GM18858 (cell line): ENCODE measurements at regions not wholly inside any gene's neighbourhood (a gene's known extent, or its start where the extent isn't known, plus 50 kb on each side); places are given as distances from the start of the nearest gene placed in this dataset.
"Not testable (repeated sequence)": the region's sequence is repeated elsewhere in the genome, so short reads cannot be mapped to it uniquely, and the experiment has no call there.

Source experiments
- ATAC-seq: cut with Tn5 transposase; IDR thresholded peaks from one replicate; pipeline ENCODE4 v1.9.1; 2021; ENCODE audit not compliant: unreplicated experiment

DNA sequence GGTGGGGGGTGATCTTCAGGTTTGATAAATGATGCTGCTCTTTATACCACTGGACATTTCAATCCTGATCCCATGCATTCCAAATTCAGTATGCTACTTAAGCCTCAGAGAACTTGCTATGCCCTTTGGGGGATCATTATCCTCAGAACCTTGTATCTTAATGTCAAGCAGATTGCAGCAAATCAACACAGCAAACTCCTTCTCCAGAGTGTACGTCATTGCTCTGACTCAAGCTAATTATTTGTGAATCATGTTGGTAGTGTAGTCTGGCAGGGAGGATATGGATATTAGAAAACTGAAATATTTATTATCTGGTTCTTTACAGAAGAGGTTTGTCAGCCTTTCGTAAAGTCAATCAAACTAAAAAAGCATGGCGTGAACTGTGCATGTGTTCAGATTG is 562.5 kb upstream of the FAM98A start:
- no peak for ATAC-seq

- no peak for ATAC-seq
These were observed 560.8 kb upstream of the FAM98A start for GRCh38 chr2:34159901-34160300.

DNA sequence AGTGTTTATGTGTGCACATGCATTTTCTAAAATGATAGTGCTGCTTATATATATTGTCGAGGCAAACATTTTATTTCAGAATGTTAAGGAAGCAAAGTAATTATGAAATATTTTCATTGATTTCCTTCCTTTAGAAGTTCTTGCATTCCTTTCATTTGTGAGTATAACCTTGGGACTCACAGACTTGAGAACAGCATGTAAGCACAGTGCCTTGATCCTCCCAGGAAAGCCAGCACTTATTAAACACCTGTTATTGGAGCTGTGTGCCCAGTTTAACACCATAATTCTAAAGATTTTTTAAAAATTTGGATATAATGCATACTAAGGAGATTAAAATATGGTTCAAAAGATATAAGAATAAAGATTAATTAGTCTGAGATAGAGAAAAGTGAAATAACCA is 554.4 kb upstream of the FAM98A start:
- ATAC-seq = no peak

DNA sequence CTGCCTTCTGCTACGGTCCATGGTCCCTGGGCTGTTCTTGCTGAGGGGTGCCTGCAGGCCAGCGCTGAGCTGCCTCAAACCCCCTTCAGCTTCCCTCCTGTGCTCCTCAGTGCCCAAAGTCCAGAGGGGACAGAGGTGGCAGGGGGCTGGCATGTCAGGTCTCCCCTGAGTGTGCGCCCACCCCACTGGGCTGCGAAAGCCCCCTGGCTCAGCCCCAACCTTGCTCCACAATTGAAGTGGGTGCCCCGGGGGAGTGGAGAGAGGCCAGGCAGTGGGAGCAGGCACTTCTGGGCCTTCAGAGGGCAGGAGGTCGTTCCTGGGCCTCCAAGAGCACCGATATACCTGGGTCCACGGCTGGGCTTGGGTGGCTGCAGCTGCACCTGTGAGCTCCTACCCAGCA is 548.7 kb upstream of the FAM98A start:
- ATAC-seq = no peak

- ATAC-seq = no peak
These were observed 544.0 kb upstream of the FAM98A start for GRCh38 chr2:34143149-34143548.

GRCh38 chr2:34142531-34143008 is 543.5 kb upstream of the FAM98A start:
- ATAC-seq = not testable (repeated sequence)

DNA sequence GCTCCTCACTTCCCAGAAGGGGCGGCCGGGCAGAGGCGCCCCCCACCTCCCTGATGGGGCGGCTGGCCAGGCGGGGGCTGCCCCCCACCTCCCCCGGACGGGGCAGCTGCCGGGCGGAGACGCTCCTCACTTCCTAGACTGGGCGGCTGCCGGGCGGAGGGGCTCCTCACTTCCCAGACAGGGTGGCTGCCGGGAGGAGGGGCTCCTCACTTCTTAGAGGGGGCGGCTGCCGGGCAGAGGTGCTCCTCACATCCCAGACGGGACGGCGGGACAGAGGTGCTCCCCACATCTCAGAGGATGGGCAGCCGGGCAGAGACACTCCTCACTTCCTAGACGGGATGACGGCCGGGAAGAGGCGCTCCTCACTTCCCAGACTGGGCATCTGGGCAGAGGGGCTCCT is 534.0 kb upstream of the FAM98A start:
- not testable (repeated sequence) for ATAC-seq

DNA sequence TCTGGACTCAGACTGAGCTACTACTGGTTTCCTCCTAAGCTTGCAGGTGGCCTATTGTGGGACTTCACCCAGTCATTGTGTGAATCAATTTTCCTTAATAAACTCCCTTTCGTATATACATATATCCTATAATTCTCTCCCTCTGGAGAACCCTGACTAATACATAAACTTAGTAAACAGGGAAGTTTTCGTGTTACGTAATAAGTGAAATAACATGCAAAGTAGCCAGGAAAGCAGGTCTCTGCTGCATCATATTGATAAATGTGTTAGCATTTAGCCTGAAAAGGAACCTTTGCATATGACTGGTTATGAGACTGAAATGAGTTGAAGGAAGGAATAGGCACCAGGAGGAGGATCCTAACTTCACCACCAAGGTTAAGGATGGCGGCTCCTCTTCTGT is 527.2 kb upstream of the FAM98A start:
- no peak for ATAC-seq

DNA sequence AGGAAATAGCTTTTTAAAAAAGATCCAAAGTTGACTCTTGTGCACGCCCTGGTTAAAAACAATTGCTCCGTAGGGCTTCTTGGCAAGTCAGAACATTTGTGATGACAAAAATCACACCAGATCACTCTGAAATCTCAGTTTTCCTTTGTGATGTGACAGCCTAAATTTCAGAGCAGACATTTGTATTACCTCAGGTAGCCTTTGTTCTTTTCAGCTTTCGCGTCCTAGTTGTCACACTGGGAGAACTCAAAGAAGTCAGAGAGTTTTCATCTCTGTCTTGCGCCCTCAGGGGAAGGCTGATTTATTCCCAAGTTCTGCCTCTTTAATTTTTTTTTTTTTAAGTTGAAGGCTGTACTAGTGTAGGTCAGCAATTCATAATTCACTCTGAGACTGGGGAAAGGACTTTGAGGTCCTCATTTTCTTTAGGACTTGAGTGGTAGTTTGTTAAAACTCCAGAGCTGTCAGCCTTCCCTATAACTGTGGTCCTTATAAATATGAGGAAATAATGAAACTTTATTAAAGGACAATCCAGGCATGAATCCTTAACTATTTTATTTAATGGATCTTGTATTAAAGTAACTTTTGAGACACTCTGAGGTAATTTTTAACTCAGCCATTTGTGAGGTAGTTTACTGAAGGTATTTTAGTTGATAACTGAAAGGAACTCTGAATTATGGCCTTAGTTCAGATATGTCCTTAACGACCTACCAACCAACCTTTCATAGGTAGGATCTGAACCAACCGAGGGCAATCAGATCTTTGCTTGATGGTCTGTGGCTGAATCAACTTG is 525.1 kb upstream of the FAM98A start:
- no peak for ATAC-seq

- ATAC-seq = no peak
These were observed 522.0 kb upstream of the FAM98A start for GRCh38 chr2:34121076-34121475.

- no peak for ATAC-seq
These were observed 516.0 kb upstream of the FAM98A start for GRCh38 chr2:34115076-34115475.

DNA sequence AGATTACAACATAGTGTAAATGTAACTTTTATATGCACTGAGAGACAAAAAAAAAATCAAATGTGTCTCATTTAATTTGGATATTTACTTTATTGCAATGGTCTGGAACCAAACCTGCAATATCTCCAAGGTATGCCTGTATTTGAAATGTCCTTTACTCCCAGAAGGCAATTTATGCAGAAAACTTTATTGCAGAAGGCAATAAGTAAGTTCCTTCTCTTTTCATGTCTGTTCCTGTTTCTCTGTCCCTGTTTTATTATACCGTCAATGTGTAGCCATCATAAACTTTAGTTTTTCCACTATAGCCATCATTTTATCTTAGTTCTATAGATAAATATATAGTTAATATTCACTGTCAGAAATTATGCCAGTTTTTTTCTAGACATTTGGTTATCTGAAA is 513.1 kb upstream of the FAM98A start:
- no peak for ATAC-seq

GRCh38 chr2:34110392-34110791 is 511.3 kb upstream of the FAM98A start:
- ATAC-seq = no peak

DNA sequence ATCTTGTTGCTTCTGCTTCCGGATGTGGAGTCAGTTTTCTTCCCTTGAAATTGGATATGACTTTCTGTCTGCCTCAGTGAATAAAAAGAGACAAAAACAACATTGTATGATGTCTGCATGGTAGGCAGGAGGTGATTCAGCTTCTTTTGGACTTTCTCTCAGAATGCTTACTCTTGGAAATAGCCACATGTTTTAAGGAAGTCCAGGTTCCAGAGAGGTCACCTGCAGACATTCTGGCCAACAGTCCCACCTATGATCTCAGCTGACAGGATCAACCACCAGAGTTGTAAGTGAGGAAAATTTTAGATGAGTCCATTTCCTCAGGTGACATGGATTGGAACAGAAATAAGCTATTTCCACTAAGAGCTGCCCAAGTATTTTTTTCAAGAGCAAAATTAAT is 508.7 kb upstream of the FAM98A start:
- no peak for ATAC-seq

DNA sequence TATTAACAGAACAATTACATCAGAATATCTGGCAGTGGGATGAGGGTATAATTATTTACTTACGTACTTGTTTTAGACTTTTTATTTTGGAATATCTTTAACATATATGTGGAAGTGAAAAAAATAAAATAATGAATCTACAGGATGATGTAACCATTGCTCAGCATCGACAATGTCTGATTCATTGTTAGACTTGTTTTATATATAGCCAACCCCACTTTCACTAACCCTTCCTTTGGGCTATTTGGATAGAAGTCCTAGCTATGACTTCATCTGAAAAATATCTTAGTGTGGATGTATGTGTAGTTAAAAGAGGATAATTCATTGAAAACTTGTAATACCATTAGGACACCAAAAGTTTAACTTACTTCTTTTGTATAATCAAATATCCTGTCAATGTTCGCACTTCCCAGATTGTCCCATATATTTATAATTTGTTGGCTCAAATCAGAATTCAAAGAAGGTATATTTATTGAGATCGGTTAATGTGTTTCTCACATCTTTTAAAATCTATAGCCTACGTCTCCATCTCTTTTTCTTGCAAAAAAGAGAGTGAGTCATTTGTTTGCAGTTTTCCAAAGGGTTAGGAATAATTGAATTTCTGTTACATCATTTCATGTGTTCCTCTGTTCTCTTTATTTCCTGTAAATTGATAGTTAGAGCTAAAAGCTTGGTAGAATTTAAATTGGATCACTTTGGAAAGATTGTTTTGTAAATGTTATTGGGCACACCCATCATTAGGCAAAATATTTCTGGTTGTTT is 506.1 kb upstream of the FAM98A start:
- ATAC-seq = no peak

DNA sequence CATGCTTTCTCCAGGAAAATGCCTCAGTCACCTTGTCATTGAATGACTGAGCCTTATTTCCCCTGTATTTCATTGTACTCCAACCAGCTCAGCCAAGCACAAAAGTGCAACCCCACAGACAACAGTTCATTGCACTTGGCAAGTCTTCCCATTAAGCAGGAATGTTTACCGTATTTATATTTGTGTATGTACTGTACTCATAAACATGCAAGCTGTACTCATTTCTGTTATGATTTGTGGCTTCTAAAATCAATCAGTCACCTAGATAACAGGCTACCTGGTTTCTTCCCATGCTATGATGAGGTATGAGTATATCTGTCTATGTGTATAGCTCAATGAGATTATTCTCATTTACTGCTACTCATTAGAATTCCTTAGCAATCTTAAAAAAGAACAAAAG is 505.5 kb upstream of the FAM98A start:
- ATAC-seq = no peak

DNA sequence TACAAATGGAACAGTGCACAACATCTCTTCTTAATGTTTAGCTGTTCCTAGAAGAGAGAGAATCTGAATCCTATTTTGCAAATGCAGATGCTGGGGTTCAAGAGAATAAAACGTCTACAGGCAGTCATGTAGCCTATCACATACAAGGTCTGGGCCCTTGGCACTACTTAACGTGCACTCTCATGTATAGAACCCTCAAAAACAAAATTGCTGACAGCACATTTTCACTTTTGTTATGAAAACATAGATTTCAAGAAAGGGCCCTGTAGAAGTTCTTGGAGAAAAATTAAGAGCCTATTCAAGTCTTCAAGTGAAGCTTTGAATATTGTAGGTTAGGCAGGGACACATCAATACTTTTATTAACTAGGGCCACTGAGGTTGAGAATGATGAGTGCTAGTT is 504.3 kb upstream of the FAM98A start:
- ATAC-seq = no peak

GRCh38 chr2:34102339-34102738 is 503.2 kb upstream of the FAM98A start:
- ATAC-seq = no peak

DNA sequence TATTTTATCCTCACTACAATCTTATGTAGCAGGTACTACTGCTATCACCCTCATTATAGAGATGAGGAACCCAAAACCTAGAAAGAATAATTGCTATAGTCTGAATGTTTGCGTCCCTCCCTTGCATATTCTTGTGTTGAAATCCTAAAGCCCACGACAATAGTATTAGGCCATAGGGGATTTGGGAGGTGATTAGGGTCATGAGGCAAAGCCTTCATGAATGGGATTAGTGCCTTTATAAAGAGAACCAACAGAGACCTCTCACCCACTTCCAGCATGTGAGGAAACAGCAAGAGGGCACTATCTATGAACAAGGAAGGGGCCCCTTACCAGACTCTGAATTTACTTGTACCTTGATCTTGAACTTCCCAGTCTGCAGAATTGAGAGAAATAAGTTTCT is 500.3 kb upstream of the FAM98A start:
- ATAC-seq = no peak

DNA sequence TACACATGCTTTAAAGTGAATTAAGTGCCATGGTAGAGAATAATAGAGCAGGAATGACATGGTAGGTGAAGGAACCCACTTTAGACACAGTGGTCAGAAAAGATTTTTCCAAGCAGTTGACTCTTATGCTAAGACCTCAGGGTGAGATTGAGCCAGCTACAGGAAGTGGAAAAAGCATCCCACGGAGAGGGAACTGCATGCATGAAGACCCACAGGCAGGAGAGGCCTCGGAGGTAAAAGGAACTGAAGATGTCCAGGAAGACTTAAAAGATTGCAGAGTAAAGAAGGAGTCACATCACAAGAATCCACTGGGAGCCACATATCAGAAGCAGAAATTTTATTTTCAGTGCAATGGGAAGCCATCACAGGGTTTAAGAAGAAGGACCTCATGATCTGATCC is 499.2 kb upstream of the FAM98A start:
- no peak for ATAC-seq

GRCh38 chr2:34096562-34097171 is 497.6 kb upstream of the FAM98A start:
- peak; percentile 67 for ATAC-seq

GRCh38 chr2:34093790-34094189 is 494.7 kb upstream of the FAM98A start:
- no peak for ATAC-seq
